GM18511 (cell line): ENCODE measurements at regions not wholly inside any gene's neighbourhood (a gene's known extent, or its start where the extent isn't known, plus 50 kb on each side); places are given as distances from the start of the nearest gene placed in this dataset.

Source experiments
- ATAC-seq: cut with Tn5 transposase; IDR thresholded peaks from one replicate; pipeline ENCODE4 v1.9.1; 2021; ENCODE audit warnings: mild to moderate bottlenecking, moderate library complexity; ENCODE audit not compliant: unreplicated experiment

DNA sequence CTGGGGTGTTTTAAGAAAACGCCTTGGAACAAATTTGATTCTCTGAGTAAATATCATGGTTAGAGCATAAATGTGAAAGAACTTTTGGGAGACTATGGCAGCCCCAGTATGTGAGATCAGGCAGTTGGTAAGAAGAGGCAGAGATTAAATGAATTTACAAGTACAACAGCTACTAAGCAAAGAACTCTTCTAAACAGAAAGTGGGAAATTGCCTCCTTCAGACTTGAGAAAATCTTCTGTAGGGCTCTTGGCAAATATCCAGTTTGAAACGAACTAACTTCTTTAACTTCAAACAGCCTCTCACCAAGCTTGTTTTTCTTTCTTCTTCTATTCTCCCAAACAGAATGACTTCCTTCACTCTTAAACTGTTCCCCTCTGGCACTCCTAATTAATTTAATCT is 337.7 kb downstream of the SIPA1L2 start:
- ATAC-seq, result no peak

- ATAC-seq, result no peak
These were observed 338.3 kb downstream of the SIPA1L2 start for GRCh38 chr1:232291681-232292080.

GRCh38 chr1:232291261-232291660 is 338.7 kb downstream of the SIPA1L2 start:
- ATAC-seq, result no peak

GRCh38 chr1:232290570-232290969 is 339.4 kb downstream of the SIPA1L2 start:
- no peak for ATAC-seq

DNA sequence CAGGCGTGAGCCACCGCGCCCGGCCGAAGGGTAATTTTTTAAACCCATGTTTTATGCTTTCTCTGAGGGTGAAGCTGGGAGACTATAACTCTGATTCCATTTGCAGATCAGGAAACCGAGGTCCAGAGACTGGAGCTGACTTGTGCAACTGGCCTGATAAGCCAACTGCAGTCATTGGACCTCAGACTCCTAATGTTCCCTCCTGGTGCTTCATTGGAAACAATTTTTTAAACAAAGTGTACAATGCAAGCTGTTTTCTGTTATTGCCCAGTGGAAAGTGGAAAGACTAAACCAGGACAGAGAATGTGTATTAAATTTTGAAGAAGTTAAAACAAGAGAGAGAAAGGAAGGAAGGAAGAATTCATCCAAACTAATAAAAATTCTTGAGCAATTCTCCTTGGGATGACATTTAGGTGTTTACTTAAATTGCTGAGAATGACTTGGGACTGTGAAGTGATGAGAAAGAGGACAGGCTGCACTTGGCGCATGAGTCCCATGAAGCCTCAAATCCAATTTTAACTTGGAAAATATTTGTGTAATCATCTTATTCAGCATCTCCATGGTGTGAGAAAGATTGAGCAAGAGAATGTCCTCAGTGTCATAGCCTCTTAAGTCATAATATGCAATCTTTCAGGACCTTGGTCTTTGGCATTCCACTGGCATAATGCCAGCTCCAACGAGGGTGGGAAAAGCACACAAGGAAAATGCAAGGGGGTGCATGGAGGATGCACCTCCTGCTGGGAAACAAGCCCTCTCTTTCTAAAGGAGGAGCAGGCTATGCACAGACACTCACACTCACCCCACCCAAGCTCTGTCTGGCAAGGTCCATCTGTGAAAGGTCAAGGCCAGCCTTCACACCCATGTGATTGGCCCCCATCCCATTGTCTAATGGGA is 342.0 kb downstream of the SIPA1L2 start:
- no peak for ATAC-seq

GRCh38 chr1:232285138-232285537 is 344.8 kb downstream of the SIPA1L2 start:
- ATAC-seq, result no peak

DNA sequence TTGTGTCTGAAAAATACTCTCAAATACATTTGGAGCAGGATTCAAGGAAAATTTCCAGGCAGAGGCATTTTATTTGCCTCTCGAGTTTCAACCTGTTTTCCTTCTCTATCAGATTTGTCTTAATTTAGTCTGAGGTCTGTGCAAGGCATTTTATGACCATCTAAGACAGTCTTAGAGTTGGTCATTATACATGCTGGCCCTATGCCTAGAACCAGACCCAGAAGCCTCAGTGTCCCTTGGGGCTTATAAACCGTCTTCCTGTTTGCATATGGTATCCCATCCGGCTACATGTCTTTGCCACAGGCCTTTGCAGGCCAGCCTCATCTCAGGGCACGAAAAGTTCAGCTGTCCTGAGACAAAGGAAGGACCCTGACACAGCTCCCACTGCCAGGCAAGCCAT is 346.1 kb downstream of the SIPA1L2 start:
- ATAC-seq, result no peak

DNA sequence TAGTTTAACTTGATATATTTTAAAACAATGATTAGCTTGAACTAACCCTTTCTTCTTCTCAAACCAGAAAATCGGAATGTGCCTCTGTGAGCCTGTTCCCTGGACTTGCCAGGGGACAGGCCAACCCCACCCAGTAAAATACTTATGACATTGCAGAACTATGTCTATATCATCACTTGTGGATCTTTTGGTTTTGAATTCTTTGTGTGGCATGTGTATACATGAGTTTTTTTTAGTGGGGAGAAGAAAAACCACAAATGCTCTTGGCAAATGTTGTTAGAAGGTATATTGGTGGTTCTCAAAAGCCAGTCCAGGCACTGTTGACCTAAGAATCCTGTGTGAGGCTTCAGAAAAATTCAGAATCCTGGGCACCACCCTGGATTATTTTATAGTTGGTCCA is 347.4 kb downstream of the SIPA1L2 start:
- ATAC-seq, result no peak

DNA sequence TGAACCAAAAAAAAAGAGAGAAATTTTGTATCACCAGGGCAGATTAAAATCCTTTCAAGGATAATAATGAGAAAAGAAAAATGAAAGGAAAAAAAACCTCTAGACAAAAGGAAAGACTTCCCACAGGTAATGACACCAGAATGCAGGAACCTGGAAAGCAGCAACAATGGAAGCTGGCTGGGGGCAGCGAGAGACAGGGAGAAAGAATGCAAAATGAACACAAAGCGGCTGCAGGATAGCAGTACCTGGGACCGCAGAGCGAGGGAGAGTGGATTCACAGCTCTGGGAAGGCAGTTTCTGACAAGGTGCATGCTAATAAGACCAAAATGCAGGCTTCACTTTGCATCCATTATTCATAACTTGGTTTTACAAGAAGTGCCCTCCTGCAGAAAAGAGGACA is 349.0 kb downstream of the SIPA1L2 start:
- ATAC-seq, result no peak

- no peak for ATAC-seq
These were observed 350.0 kb downstream of the SIPA1L2 start for GRCh38 chr1:232279909-232280400.

DNA sequence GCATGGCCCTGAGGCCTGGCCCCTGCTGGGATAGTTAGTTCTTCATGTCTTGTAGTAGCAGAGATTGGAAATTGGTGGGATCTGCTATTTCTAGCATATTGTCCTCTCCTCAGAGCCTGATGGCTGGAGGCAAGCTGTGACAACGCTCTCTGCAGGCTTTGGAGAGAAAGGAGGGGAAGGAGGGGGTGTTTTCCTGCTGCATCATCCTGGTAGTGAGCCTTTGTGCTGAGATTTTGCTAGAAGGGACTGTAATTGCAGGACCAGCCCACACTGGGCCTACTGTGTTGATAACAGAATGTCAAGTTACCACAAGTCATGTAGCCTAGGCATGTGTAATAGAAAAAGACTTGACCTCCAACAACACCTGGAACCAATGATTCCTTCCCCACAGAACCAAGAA is 351.0 kb downstream of the SIPA1L2 start:
- ATAC-seq, result no peak

DNA sequence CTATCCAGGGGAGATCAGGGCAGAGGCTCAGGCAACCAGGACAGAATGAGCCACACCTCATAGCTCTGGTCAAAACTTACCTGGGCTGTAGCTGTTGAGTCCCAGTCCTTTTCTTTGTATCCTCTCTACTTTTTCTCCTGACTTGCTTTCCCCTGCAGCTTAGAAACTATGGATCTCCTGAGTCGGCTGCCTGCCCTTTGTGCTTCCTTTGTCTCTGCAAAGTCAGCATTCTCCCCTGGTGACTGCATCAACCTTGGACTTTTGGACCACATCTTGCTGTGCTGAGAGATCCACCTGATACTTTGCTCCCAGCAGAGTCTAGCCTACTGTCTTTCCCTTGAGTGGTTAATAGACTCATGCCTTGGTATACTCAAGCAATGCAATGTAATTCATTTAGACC is 353.3 kb downstream of the SIPA1L2 start:
- no peak for ATAC-seq

- ATAC-seq, result no peak
These were observed 354.8 kb downstream of the SIPA1L2 start for GRCh38 chr1:232274999-232275710.

- ATAC-seq, result no peak
These were observed 355.6 kb downstream of the SIPA1L2 start for GRCh38 chr1:232274236-232274855.

DNA sequence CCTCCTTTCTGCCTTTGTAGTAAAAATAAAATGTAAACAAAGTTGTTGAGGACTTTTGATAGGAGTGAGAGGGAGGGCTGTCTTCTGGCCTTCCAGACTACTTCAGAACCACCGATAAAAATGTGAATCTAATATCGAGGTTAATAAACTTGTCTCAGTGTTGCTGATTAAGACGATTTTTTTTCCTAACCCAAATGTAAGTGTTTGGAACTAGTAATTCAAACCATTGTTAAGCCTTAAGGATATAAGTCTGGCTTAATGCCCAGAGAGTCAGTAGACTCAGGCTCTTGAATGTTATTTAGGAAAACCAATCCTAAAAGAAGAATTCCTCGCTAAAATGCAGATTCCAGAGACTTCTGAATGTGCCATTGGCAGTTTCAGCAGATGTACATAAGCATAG is 356.9 kb downstream of the SIPA1L2 start:
- no peak for ATAC-seq

DNA sequence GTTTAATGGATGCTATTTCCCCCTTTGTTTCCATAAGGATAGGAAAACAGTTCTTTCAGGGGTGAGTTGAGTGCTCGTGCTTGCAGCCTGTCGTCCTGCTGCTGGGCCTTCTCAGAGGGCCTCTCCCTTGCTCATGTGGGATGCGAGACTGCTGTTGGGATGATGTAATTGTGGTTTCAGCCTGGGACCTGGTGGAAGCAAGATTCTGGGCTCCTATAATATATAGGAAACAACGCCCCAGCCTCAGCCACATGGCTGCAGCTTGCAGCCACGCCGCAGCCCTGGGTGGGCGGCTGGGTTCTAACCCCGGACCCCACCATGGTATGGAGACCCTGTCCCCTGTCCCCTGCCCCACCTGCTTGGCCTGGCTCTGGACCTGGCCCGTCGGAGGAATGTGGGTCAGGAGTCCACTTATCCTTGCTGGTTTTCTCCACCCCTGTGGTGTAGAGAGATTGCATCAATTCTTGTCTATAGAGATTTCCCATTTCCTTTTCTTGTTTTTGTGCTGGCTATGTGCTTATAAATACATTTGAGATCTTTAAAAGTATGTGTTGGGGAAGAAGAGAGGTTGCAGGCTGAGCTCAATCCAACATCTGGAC is 357.8 kb downstream of the SIPA1L2 start:
- no peak for ATAC-seq

- ATAC-seq, result no peak
These were observed 358.6 kb downstream of the SIPA1L2 start for GRCh38 chr1:232271299-232271698.

- no peak for ATAC-seq
These were observed 359.9 kb downstream of the SIPA1L2 start for GRCh38 chr1:232269988-232270387.

- no peak for ATAC-seq
These were observed 361.9 kb downstream of the SIPA1L2 start for GRCh38 chr1:232267837-232268598.

DNA sequence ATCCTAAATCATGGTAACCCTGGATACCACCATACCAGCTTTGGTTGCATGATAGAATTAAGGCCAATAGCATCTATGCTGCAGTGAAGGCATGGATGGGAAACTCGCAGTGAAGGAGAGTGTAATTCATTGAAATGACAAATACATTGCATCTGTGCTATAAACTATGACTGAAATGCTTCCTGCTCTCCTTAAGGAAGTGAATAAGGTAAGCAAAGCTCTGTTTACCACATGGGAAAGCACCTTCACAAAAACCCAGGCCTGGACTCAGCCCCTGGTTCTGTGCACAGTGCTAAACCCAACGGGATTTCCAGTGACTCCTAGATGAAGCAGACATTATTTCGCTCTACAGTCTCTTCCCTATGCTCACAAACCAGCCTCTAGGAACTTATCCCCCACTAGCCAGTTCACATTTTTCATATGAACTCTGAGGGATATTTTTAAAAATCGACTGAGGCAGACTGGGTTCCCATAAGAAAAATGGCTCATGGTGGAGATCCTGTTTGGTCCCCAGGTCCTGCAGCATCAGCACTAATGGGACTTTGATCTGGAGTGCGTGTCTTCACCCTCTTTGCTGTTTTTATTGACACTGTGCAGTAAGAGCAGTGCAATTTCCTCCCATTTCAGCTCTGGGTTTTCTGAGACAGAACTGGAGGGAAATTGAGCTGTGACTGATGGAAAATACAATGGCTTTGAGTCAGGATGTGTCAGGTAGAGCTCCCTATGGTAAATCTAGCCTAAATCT is 362.7 kb downstream of the SIPA1L2 start:
- no peak for ATAC-seq
